H1 (cell line): ENCODE measurements at regions not wholly inside any gene's neighbourhood (a gene's known extent, or its start where the extent isn't known, plus 50 kb on each side); places are given as distances from the start of the nearest gene placed in this dataset.

Source experiments
- CTCF ChIA-PET: fragments of 300-600 bp; sonication (Branson Sonifier 250); formaldehyde crosslinking; loops from one replicate; lab custom pipeline; 2021; ENCODE audit not compliant: partially characterized antibody; lab: Charles Lee
- POLR2A ChIA-PET: fragments of 300-600 bp; sonication (Branson Sonifier 250); formaldehyde crosslinking; loops from one replicate; lab custom pipeline; 2021; ENCODE audit warnings: inconsistent platforms; ENCODE audit not compliant: partially characterized antibody; lab: Charles Lee
- DNase-seq, 2 experiments: peaks; one replicate each; pipeline versions ENCODE4 v3.0.0 to v3.0.0-alpha.2; 2010 to 2022; ENCODE audit warnings: low spot score in 2 of 2, low read depth in 1 of 2, mixed read lengths in 1 of 2
- FAIRE-seq: peaks from 2 replicates; lab custom pipeline; 2011; peaks lifted over from hg19 to GRCh38; lab: Jason Lieb, UNC
- H2AFZ ChIP-seq: 2 replicates; pipeline ENCODE4 v1.8.1; 2012; ENCODE audit warnings: low read length, inconsistent platforms
- H2AK5ac ChIP-seq: 2 replicates; pipeline ENCODE4 v1.6.1; 2013; ENCODE audit warnings: low read depth, low read length
- H2BK120ac ChIP-seq: replicated peaks from 2 replicates; pipeline ENCODE3; 2013; ENCODE audit warnings: low read depth, low read length, inconsistent platforms
- H2BK12ac ChIP-seq: 2 replicates; pipeline ENCODE4 v1.6.1; 2013; ENCODE audit warnings: low read depth, low read length
- H2BK15ac ChIP-seq: 2 replicates; pipeline ENCODE4 v1.6.1; 2013; ENCODE audit warnings: low read length
- H2BK20ac ChIP-seq: 2 replicates; pipeline ENCODE4 v1.6.1; 2013; ENCODE audit warnings: low read length
- H2BK5ac ChIP-seq: 2 replicates; pipeline ENCODE4 v1.6.1; 2013; ENCODE audit warnings: low read depth, low read length
- H3K14ac ChIP-seq: 2 replicates; pipeline ENCODE4 v1.6.1; 2013; ENCODE audit warnings: inconsistent platforms; ENCODE audit not compliant: insufficient read length
- H3K18ac ChIP-seq: 2 replicates; pipeline ENCODE4 v1.6.1; 2013; ENCODE audit warnings: low read length; ENCODE audit errors: extremely low read depth
- H3K23ac ChIP-seq: 2 replicates; pipeline ENCODE4 v1.6.1; 2013; ENCODE audit warnings: inconsistent platforms; ENCODE audit not compliant: insufficient read length
- H3K23me2 ChIP-seq: 2 replicates; pipeline ENCODE4 v1.6.1; 2013; ENCODE audit warnings: low read depth, low read length
- H3K27ac ChIP-seq: 2 replicates; pipeline ENCODE4 v1.6.1; 2011; ENCODE audit warnings: low read depth, low read length, inconsistent platforms
- H3K27me3 ChIP-seq, 4 experiments: replicated peaks in 1 of 4; 1 replicate in 1 of 4; 2 replicates in 3 of 4; pipeline versions ENCODE4 v1.6.1 to v1.8.1; 2011 to 2013; ENCODE audit warnings: low read length in 3 of 4, mild to moderate bottlenecking in 3 of 4, inconsistent platforms in 2 of 4, mixed read lengths in 2 of 4, moderate library complexity in 1 of 4; ENCODE audit not compliant: control insufficient read depth in 3 of 4, insufficient read depth in 3 of 4; ENCODE audit errors: extremely low read depth in 1 of 4
- H3K36me3 ChIP-seq, 4 experiments: 2 replicates each; pipeline versions ENCODE4 v1.6.1 to v1.8.1; 2011 to 2013; ENCODE audit warnings: mild to moderate bottlenecking in 4 of 4, low read length in 3 of 4, moderate library complexity in 2 of 4, control low read depth in 1 of 4, inconsistent platforms in 1 of 4; ENCODE audit not compliant: insufficient read depth in 4 of 4, control insufficient read depth in 2 of 4
- H3K4ac ChIP-seq: replicated peaks from 2 replicates; pipeline ENCODE3; 2013; ENCODE audit warnings: low read length, low read depth, mixed read lengths, inconsistent platforms; ENCODE audit not compliant: insufficient read length
- H3K4me1 ChIP-seq, 4 experiments: replicated peaks in 1 of 4; 1 replicate in 1 of 4; 2 replicates in 3 of 4; pipeline versions ENCODE4 v1.6.1 to v1.8.1; 2011 to 2013; ENCODE audit warnings: low read length in 3 of 4, inconsistent platforms in 2 of 4, mixed read lengths in 1 of 4; ENCODE audit not compliant: insufficient read depth in 4 of 4, control insufficient read depth in 3 of 4
- H3K4me2 ChIP-seq, 2 experiments: 2 replicates each; pipeline versions ENCODE4 v1.6.1 to v1.8.1; 2011 to 2013; ENCODE audit warnings: low read depth in 2 of 2, low read length in 2 of 2, control low read depth in 1 of 2, inconsistent platforms in 1 of 2, mild to moderate bottlenecking in 1 of 2; ENCODE audit not compliant: insufficient read depth in 1 of 2
- H3K4me3 ChIP-seq, 4 experiments: fragments of 200-600, 300-600 bp in 1 of 4; sonication (generic), shearing (Covaris generic), sonication (Bioruptor Twin) in 1 of 4; 2 replicates each; pipeline versions ENCODE4 v1.5.1 to v1.8.1; 2011 to 2016; ENCODE audit warnings: low read length in 4 of 4, low read depth in 3 of 4, control low read depth in 2 of 4, inconsistent platforms in 2 of 4, mild to moderate bottlenecking in 2 of 4, mixed read lengths in 1 of 4, moderate library complexity in 1 of 4; ENCODE audit not compliant: insufficient read depth in 2 of 4; ENCODE audit errors: extremely low read depth in 1 of 4
- H3K56ac ChIP-seq: replicated peaks from 2 replicates; pipeline ENCODE3; 2013; ENCODE audit warnings: low read depth, mild to moderate bottlenecking, mixed read lengths, low read length, inconsistent platforms; ENCODE audit not compliant: insufficient read length
- H3K79me1 ChIP-seq: 2 replicates; pipeline ENCODE4 v1.6.1; 2013; ENCODE audit warnings: low read depth, low read length, control low read depth
- H3K79me2 ChIP-seq, 2 experiments: 2 replicates each; pipeline versions ENCODE4 v1.6.1 to v1.8.1; 2012 to 2013; ENCODE audit warnings: low read length in 2 of 2, mild to moderate bottlenecking in 2 of 2, inconsistent platforms in 1 of 2; ENCODE audit not compliant: insufficient read depth in 2 of 2, control insufficient read depth in 1 of 2
- H3K9ac ChIP-seq, 4 experiments: replicated peaks in 1 of 4; 1 replicate in 1 of 4; 2 replicates in 3 of 4; pipeline versions ENCODE4 v1.6.1 to v1.8.1; 2011 to 2013; ENCODE audit warnings: low read depth in 3 of 4, low read length in 3 of 4, control low read depth in 2 of 4, mild to moderate bottlenecking in 2 of 4, moderate library complexity in 2 of 4, inconsistent platforms in 1 of 4; ENCODE audit errors: extremely low read depth in 1 of 4
- H3K9me3 ChIP-seq, 2 experiments: 2 replicates each; pipeline versions ENCODE4 v1.6.1 to v1.8.1; 2012 to 2013; ENCODE audit warnings: mild to moderate bottlenecking in 2 of 2, moderate library complexity in 2 of 2, control low read depth in 1 of 2, inconsistent platforms in 1 of 2, low read depth in 1 of 2, low read length in 1 of 2, mixed read lengths in 1 of 2; ENCODE audit not compliant: insufficient read depth in 2 of 2
- H4K20me1 ChIP-seq, 2 experiments: replicated peaks in 1 of 2; 2 replicates each; pipeline versions ENCODE3 to v1.8.1; 2011 to 2013; ENCODE audit warnings: inconsistent platforms in 2 of 2, low read length in 2 of 2, mild to moderate bottlenecking in 1 of 2; ENCODE audit not compliant: insufficient read depth in 2 of 2, control insufficient read depth in 1 of 2
- H4K5ac ChIP-seq: 2 replicates; pipeline ENCODE4 v1.6.1; 2013; ENCODE audit warnings: low read length, low read depth, mixed read lengths, inconsistent platforms; ENCODE audit not compliant: insufficient read length
- H4K8ac ChIP-seq: 2 replicates; pipeline ENCODE4 v1.8.0; 2013; ENCODE audit warnings: mild to moderate bottlenecking, moderate library complexity, low read length, inconsistent platforms; ENCODE audit not compliant: insufficient read depth; ENCODE audit errors: extremely low read depth
- H4K91ac ChIP-seq: replicated peaks from 2 replicates; pipeline ENCODE3; 2013; ENCODE audit warnings: low read length, mixed read lengths, inconsistent platforms; ENCODE audit not compliant: insufficient read length
- PHF8 ChIP-seq: fragments of 200-600 bp; sonication (generic); conservative IDR thresholded peaks from 2 replicates; pipeline ENCODE4 v1.7.1; 2012; ENCODE audit warnings: low read depth, mild to moderate bottlenecking, inconsistent platforms, low read length, moderate library complexity
- TEAD4 ChIP-seq: IDR thresholded peaks from 2 replicates; pipeline ENCODE4 v1.6.1; 2012; ENCODE audit warnings: low read depth, low read length, inconsistent platforms, mixed read lengths
- WGBS, 2 experiments: shearing (Covaris generic) in 1 of 2; methylation state at CpG; one replicate each; pipeline versions ENCODE4 v1.1.6 to v1.1.7; 2013 to 2015; ENCODE audit warnings: low lambda C conversion rate in 2 of 2, mixed read lengths in 2 of 2, inconsistent platforms in 1 of 2, low coverage in 1 of 2, missing lambda C conversion rate in 1 of 2; ENCODE audit not compliant: insufficient replicate concordance in 2 of 2, insufficient coverage in 1 of 2, insufficient read length in 1 of 2; ENCODE audit errors: extremely low coverage in 1 of 2, missing lambda C conversion rate in 1 of 2; 5-methylcytosine and 5-hydroxymethylcytosine counted together

DNA sequence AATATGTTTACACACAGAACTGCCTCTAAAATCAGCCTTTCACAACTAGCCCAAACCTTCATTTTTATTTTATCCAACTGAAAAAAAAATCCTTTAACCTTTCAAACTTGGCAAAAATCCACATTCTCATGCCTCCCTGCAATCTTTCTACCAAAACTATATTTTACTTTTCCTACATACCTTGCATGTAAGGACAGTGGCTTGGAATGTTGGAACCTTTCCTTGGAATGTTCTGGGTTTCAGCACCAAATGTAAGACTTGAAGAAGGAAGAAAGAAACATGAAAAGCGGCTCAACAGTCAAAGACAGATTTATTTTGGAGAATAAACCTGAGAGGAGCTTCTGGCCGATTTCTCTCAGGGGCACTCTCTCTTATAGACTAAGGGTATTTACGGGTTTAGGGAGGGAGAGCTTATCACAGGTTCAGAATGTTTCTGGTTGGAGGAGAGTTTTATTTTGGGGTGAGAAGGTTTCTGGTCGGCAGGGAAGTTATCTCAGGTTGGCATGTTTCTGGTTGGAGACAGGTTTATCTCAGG is 79.7 kb downstream of the RRM2 start:
- Histone ChIP-seq H4K5ac (no peak overlapping the region), H3K36me3 (no peaks in the 10 kb centered on the region), H3K18ac (no peak overlapping the region), H2BK120ac (no peak overlapping the region), H3K79me1 (no peaks in the 10 kb centered on the region), H4K20me1 (peaks cover 0 to 2% of the 10 kb centered on the region in 2 experiments), H3K23me2 (no peaks in the 10 kb centered on the region), H2BK20ac (no peak overlapping the region), H4K91ac (no peak overlapping the region), H3K56ac (no peak overlapping the region), H3K14ac (no peak overlapping the region), H3K23ac (no peak overlapping the region), H2BK5ac (no peak overlapping the region), H2BK15ac (no peak overlapping the region), H3K4ac (no peak overlapping the region), H3K27ac (no peak overlapping the region), H4K8ac (no peak overlapping the region), H3K9ac (no peak overlapping the region; a peak in 1 of 7 replicates), H3K4me3 (no peak overlapping the region), H3K9me3 (peaks cover 10% of the 10 kb centered on the region in 2 experiments), H2BK12ac (no peak overlapping the region), H2AK5ac (no peak overlapping the region), H2AFZ (no peak overlapping the region), H3K79me2 (no peaks in the 10 kb centered on the region), H3K4me2 (no peak overlapping the region), H3K4me1 (no peaks in the 10 kb centered on the region), H3K27me3 (no peaks in the 10 kb centered on the region)
- no peak for DNase-seq
- 85% methylated on average over 3 of the region's 4 CpGs; no CpG with 5 or more reads in 1 of the 2 experiments for WGBS, 2 experiments
- ChIA-PET POLR2A (no interaction called here), CTCF (interaction anchor here (0.6 to 2.1 kb wide), 5 partner anchors 21 to 233 kb away, joined by 3 to 7 read pairs (median 3); no protein-coding TSS in a partner anchor)
- TF ChIP-seq PHF8 = no peak
- TF ChIP-seq TEAD4 = 0 out of 2 replicates have a peak, but pooled peaks have one; percentile 42
- no peak for FAIRE-seq
